ENCODE measurements at regions not wholly inside any gene's neighbourhood (a gene's known extent, or its start where the extent isn't known, plus 50 kb on each side); places are given as distances from the start of the nearest gene placed in this dataset.

GRCh38 chr11:20227631-20228030 is 67.4 kb upstream of the DBX1 start:
- POLR2A ChIA-PET: no interaction called here
- Histone ChIP-seq H3K4me3 (ENCODE audit: low read depth, low read length) (no peak overlapping the region), H3K27ac (ENCODE audit: extremely low read depth, low read depth, low read length) (no peak overlapping the region), H3K9me3 (ENCODE audit: control insufficient read depth, insufficient read depth, low read depth, low read length) (no peaks in the 10 kb centered on the region), H3K4me1 (ENCODE audit: control insufficient read depth, insufficient read depth, low read length) (no peaks in the 10 kb centered on the region), H3K36me3 (ENCODE audit: control insufficient read depth in 2 of 2, insufficient read depth in 1 of 2, low read length in 2 of 2) (no peaks in the 10 kb centered on the region)
- no peak for TF ChIP-seq ZNF670 (tag by site-specific recombination; IDR thresholded peaks at IDR 0.05; ENCODE audit: low read depth)
- no peak for TF ChIP-seq ZFP37 (tag by site-specific recombination; IDR thresholded peaks at IDR 0.05)
- no peak for TF ChIP-seq GLIS2 (tag by site-specific recombination; IDR thresholded peaks at IDR 0.05)
- TF ChIP-seq ZNF596 (tag by site-specific recombination; IDR thresholded peaks at IDR 0.05): no peak
- TF ChIP-seq FEZF1 (tag by site-specific recombination; IDR thresholded peaks at IDR 0.05): no peak
- TF ChIP-seq ZNF121 (tag by site-specific recombination; IDR thresholded peaks at IDR 0.05): no peak
- no peak for TF ChIP-seq ZNF692 (tag by site-specific recombination; IDR thresholded peaks at IDR 0.05)
- no peak for TF ChIP-seq PATZ1 (tag by site-specific recombination; IDR thresholded peaks at IDR 0.05)
- TF ChIP-seq ZNF529 (tag by site-specific recombination; IDR thresholded peaks at IDR 0.05; ENCODE audit: insufficient replicate concordance): no peak
- TF ChIP-seq ZNF354C (tag by site-specific recombination; IDR thresholded peaks at IDR 0.05; ENCODE audit: borderline replicate concordance, low read depth): no peak
- no peak for TF ChIP-seq SP3 (tag by site-specific recombination; IDR thresholded peaks at IDR 0.05)
- TF ChIP-seq ZNF843 (tag by site-specific recombination; IDR thresholded peaks at IDR 0.05): no peak
- no peak for TF ChIP-seq ZNF747 (tag by site-specific recombination; IDR thresholded peaks at IDR 0.05)
- no peak for TF ChIP-seq ZNF114 (tag by site-specific recombination; IDR thresholded peaks at IDR 0.05)
- no peak for TF ChIP-seq PRDM6 (tag by site-specific recombination; IDR thresholded peaks at IDR 0.05)
- CTCF ChIA-PET: no interaction called here

GRCh38 chr11:20226933-20227332 is 66.7 kb upstream of the DBX1 start:
- Histone ChIP-seq H3K9me3 (ENCODE audit: control insufficient read depth, insufficient read depth, low read depth, low read length) (no peaks in the 10 kb centered on the region), H3K27ac (ENCODE audit: extremely low read depth, low read depth, low read length) (no peak overlapping the region), H3K36me3 (ENCODE audit: control insufficient read depth in 2 of 2, insufficient read depth in 1 of 2, low read length in 2 of 2) (no peaks in the 10 kb centered on the region), H3K4me1 (ENCODE audit: control insufficient read depth, insufficient read depth, low read length) (no peaks in the 10 kb centered on the region), H3K4me3 (ENCODE audit: low read depth, low read length) (no peak overlapping the region)
- ChIA-PET POLR2A (no interaction called here), CTCF (interaction anchor here (0.7 to 1.1 kb wide), 2 partner anchors 95 to 99 kb away, joined by 3 to 8 read pairs; no protein-coding TSS in a partner anchor)
- TF ChIP-seq PRDM10 (tag by site-specific recombination; IDR thresholded peaks at IDR 0.05) (no peak), ZNF114 (tag by site-specific recombination; IDR thresholded peaks at IDR 0.05) (no peak), ATF2 (tag by site-specific recombination; IDR thresholded peaks at IDR 0.05; ENCODE audit: low read depth) (no peak), ZNF747 (tag by site-specific recombination; IDR thresholded peaks at IDR 0.05) (no peak), ZNF449 (tag by site-specific recombination; IDR thresholded peaks at IDR 0.05) (no peak), ZIC2 (tag by site-specific recombination; IDR thresholded peaks at IDR 0.05) (no peak), BCL6B (tag by site-specific recombination; IDR thresholded peaks at IDR 0.05) (no peak), ZNF473 (tag by site-specific recombination; IDR thresholded peaks at IDR 0.05) (no peak)
